B cell (primary cell): ENCODE measurements at regions not wholly inside any gene's neighbourhood (a gene's known extent, or its start where the extent isn't known, plus 50 kb on each side); places are given as distances from the start of the nearest gene placed in this dataset.

ENCODE experiments used
- ATAC-seq: fragments of 200-7000 bp; cut with Tn5 transposase; one replicate; pipeline ENCODE4 v1.10.0; 2021; ENCODE audit warnings: low read depth, mild to moderate bottlenecking, moderate number of reproducible peaks, moderate library complexity
- CTCF ChIA-PET: fragments of 350-600 bp; sonication (Branson Sonifier 250); formaldehyde crosslinking; loops from one replicate; lab custom pipeline; 2021; ENCODE audit warnings: antibody characterized with exemption, inconsistent platforms; lab: Charles Lee
- POLR2A ChIA-PET: fragments of 350-600 bp; sonication (Branson Sonifier 250); formaldehyde crosslinking; loops from one replicate; lab custom pipeline; 2021; ENCODE audit warnings: antibody characterized with exemption; lab: Charles Lee
- DNase-seq: peaks from one replicate; pipeline ENCODE4 v3.0.0; 2013
- H2AFZ ChIP-seq: 2 replicates; pipeline ENCODE4 v1.6.1; 2012; ENCODE audit warnings: mild to moderate bottlenecking, low read depth, low read length; ENCODE audit not compliant: insufficient read depth, poor library complexity, severe bottlenecking
- H3K27ac ChIP-seq, 2 donors: 1 replicate in 1 of 2; 2 replicates in 1 of 2; pipeline ENCODE4 v1.5.1; 2012 to 2013; ENCODE audit warnings: low read length in 2 of 2, mild to moderate bottlenecking in 2 of 2, moderate library complexity in 1 of 2
- H3K27me3 ChIP-seq, 4 experiments: fragments of 200-600 bp in 1 of 4; sonication (generic) in 1 of 4; replicated peaks in 1 of 4; 1 replicate in 2 of 4; 2 replicates in 2 of 4; pipeline versions ENCODE4 v1.6.1 to v1.7.0; 2013 to 2016; ENCODE audit warnings: low read length in 3 of 4, mild to moderate bottlenecking in 2 of 4, mixed read lengths in 1 of 4, moderate library complexity in 1 of 4; ENCODE audit not compliant: insufficient read depth in 4 of 4, control insufficient read depth in 3 of 4; ENCODE audit errors: control extremely low read depth in 1 of 4
- H3K36me3 ChIP-seq, 2 experiments: replicated peaks in 1 of 2; 1 replicate in 1 of 2; 2 replicates in 1 of 2; pipeline versions ENCODE4 v1.6.1 to v1.7.1; 2013; ENCODE audit warnings: low read length in 1 of 2; ENCODE audit not compliant: insufficient read depth in 2 of 2, control insufficient read depth in 1 of 2; ENCODE audit errors: control extremely low read depth in 1 of 2, extremely low read depth in 1 of 2
- H3K4me1 ChIP-seq, 2 donors: fragments of 200-600 bp in 1 of 2; sonication (generic) in 1 of 2; 1 replicate in 1 of 2; 2 replicates in 1 of 2; pipeline versions ENCODE4 v1.5.1 to v1.6.1; 2013 to 2017; ENCODE audit warnings: low read length in 2 of 2; ENCODE audit not compliant: control insufficient read depth in 2 of 2, insufficient read depth in 2 of 2
- H3K4me2 ChIP-seq: replicated peaks from 2 replicates; pipeline ENCODE3; 2012; ENCODE audit warnings: mild to moderate bottlenecking, low read depth, low read length; ENCODE audit not compliant: poor library complexity, severe bottlenecking
- H3K4me3 ChIP-seq, 5 experiments: fragments of 200-600 bp in 1 of 5; sonication (generic) in 1 of 5; 1 replicate in 3 of 5; 2 replicates in 2 of 5; pipeline versions ENCODE4 v1.5.1 to v1.7.0; 2011 to 2016; ENCODE audit warnings: low read length in 4 of 5, mild to moderate bottlenecking in 4 of 5, low read depth in 2 of 5, control low read depth in 1 of 5, moderate library complexity in 1 of 5; ENCODE audit not compliant: insufficient read depth in 1 of 5; ENCODE audit errors: control extremely low read depth in 1 of 5, extremely low read depth in 1 of 5
- H3K79me2 ChIP-seq: fragments of 200-600 bp; sonication (generic); one replicate; pipeline ENCODE4 v1.6.0; 2016; ENCODE audit warnings: low read length; ENCODE audit not compliant: control insufficient read depth, insufficient read depth
- H3K9ac ChIP-seq: fragments of 200-600 bp; sonication (generic); 2 replicates; pipeline ENCODE4 v1.6.1; 2017; ENCODE audit warnings: mild to moderate bottlenecking, low read length, moderate library complexity
- H3K9me3 ChIP-seq, 3 donors: one replicate each; pipeline versions ENCODE4 v1.6.1 to v1.7.1; 2013; ENCODE audit warnings: low read length in 2 of 3; ENCODE audit not compliant: control insufficient read depth in 2 of 3, insufficient read depth in 1 of 3; ENCODE audit errors: control extremely low read depth in 1 of 3
- H4K20me1 ChIP-seq: 2 replicates; pipeline ENCODE4 v1.6.0; 2012; ENCODE audit warnings: mild to moderate bottlenecking, low read length; ENCODE audit not compliant: insufficient read depth, control insufficient read depth, poor library complexity, severe bottlenecking
- H3K27ac Mint-ChIP-seq: one replicate; pipeline ENCODE4 v1.8.0; 2021; ENCODE audit warnings: mixed read lengths
- H3K27me3 Mint-ChIP-seq: one replicate; pipeline ENCODE4 v1.8.0; 2021; ENCODE audit warnings: mixed read lengths
- H3K4me1 Mint-ChIP-seq: one replicate; pipeline ENCODE4 v1.8.0; 2021; ENCODE audit warnings: mixed read lengths
- H3K4me3 Mint-ChIP-seq: one replicate; pipeline ENCODE4 v1.8.0; 2021; ENCODE audit warnings: mixed read lengths
- H3K9me3 Mint-ChIP-seq: one replicate; pipeline ENCODE4 v1.8.0; 2022; ENCODE audit warnings: mixed read lengths; ENCODE audit not compliant: insufficient read depth
- CTCF ChIP-seq: fragments of 200-600 bp; IDR thresholded peaks from one replicate; pipeline ENCODE4 v1.8.0; 2022; ENCODE audit warnings: antibody characterized with exemption, mild to moderate bottlenecking
- EZH2 ChIP-seq: IDR thresholded peaks from 2 replicates; pipeline ENCODE4 v1.6.1; 2012; ENCODE audit warnings: borderline replicate concordance, low read depth, mild to moderate bottlenecking, moderate library complexity, low read length; ENCODE audit not compliant: insufficient read depth, poor library complexity, severe bottlenecking
- WGBS: methylation state at CpG from one replicate; pipeline ENCODE4 v1.1.5; 2013; ENCODE audit warnings: missing lambda C conversion rate; ENCODE audit not compliant: insufficient coverage; 5-methylcytosine and 5-hydroxymethylcytosine counted together
- intact Hi-C: fragments of 100-400 bp; cut with micrococcal nuclease; formaldehyde crosslinking; loops from one replicate; pipeline ENCODE4 v1.10.0; 2022

DNA sequence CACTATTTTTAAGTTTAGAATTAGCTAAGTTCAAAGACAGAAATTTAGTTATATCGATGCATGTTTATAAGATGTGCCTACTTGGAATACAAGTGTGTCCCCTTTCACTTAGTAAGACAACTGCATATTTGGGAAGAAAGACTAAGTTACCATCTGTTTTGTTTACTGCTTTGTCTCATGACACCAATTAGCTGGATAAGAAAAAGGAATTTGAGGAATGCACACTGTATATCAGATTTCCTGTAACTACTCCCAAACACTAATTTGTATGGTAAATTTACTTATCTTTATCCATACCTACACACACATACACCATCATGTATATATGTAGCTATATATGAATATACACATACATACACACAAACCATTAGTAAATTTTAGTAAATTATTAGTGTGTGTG lies 1442.8 kb upstream of the IGFBP7 start:
- intact Hi-C loops: no loop called here
- no peaks in the 10 kb centered on the region for H3K27me3 Mint-ChIP-seq

DNA sequence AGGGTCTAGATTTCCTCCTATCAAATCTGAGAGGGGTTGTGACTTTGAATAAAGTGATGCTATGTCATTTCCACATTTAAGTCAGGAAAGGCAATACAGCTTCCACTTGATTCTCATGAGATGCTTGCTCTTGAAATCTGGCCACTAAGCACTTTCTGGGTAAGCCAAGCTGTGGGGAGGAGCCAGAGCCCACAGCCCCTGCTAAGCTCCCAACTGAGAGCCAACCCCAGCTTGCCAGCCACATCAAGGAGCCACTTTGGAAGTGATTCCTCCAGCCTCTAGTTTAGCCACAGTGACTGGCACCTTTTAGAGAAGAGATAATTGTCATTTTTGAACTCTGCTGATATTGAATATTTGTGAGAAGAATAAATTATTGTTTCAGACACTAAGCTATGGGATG lies 1441.5 kb upstream of the IGFBP7 start:
- intact Hi-C loops: no loop called here
- no peaks in the 10 kb centered on the region for H3K9me3 ChIP-seq
- no peaks in the 10 kb centered on the region for H3K4me1 ChIP-seq
- no peak overlapping the region for H3K4me3 ChIP-seq
- no peak overlapping the region for H3K27ac Mint-ChIP-seq
- H3K4me2 ChIP-seq: no peak overlapping the region
- no peaks in the 10 kb centered on the region for H3K79me2 ChIP-seq
- H2AFZ ChIP-seq: no peak overlapping the region
- peaks cover 2% of the 10 kb centered on the region for H3K9me3 Mint-ChIP-seq
- CTCF ChIA-PET: no interaction called here
- POLR2A ChIA-PET: no interaction called here
- no peak for TF ChIP-seq CTCF
- TF ChIP-seq EZH2: no peak
- H3K27me3 Mint-ChIP-seq: no peaks in the 10 kb centered on the region
- H3K9ac ChIP-seq: no peak overlapping the region
- no peak overlapping the region for H3K27ac ChIP-seq
- ATAC-seq (no peak), DNase-seq (no peak)
- no peaks in the 10 kb centered on the region for H3K36me3 ChIP-seq
- no peaks in the 10 kb centered on the region for H3K27me3 ChIP-seq
- H3K4me1 Mint-ChIP-seq: no peaks in the 10 kb centered on the region
- no peaks in the 10 kb centered on the region for H4K20me1 ChIP-seq
- no peak overlapping the region for H3K4me3 Mint-ChIP-seq

More for the DNA sequence above, 1442.8 kb upstream of the IGFBP7 start:
- Histone ChIP-seq H3K27me3 (no peaks in the 10 kb centered on the region), H3K4me2 (no peak overlapping the region), H2AFZ (no peak overlapping the region), H3K9ac (no peak overlapping the region), H4K20me1 (no peaks in the 10 kb centered on the region), H3K36me3 (no peaks in the 10 kb centered on the region), H3K79me2 (no peaks in the 10 kb centered on the region), H3K9me3 (no peaks in the 10 kb centered on the region), H3K4me3 (no peak overlapping the region), H3K4me1 (no peaks in the 10 kb centered on the region), H3K27ac (no peak overlapping the region)
- peaks cover 4% of the 10 kb centered on the region for H3K9me3 Mint-ChIP-seq
- ATAC-seq: no peak
- no peak for DNase-seq
- no peak overlapping the region for H3K27ac Mint-ChIP-seq
- H3K4me1 Mint-ChIP-seq: no peaks in the 10 kb centered on the region
- ChIA-PET POLR2A (no interaction called here), CTCF (no interaction called here)
- WGBS: no CpG with 5 or more reads among the region's 1 CpG
- H3K4me3 Mint-ChIP-seq: no peak overlapping the region
- TF ChIP-seq CTCF (no peak), EZH2 (no peak)
